Stimulated activated naive CD4-positive, alpha-beta T cell treated with Interleukin-2 at 50 U/mL for 16 hours (primary cell): ENCODE measurements at regions not wholly inside any gene's neighbourhood (a gene's known extent, or its start where the extent isn't known, plus 50 kb on each side); places are given as distances from the start of the nearest gene placed in this dataset.

Source experiments
- DNase-seq: peaks from one replicate; lab custom pipeline; 2025; lab: John Stamatoyannopoulos, UW

- no peak for DNase-seq
Observed at GRCh38 chr9:21564175-21564574, 82.1 kb upstream of the IFNE start.

DNA sequence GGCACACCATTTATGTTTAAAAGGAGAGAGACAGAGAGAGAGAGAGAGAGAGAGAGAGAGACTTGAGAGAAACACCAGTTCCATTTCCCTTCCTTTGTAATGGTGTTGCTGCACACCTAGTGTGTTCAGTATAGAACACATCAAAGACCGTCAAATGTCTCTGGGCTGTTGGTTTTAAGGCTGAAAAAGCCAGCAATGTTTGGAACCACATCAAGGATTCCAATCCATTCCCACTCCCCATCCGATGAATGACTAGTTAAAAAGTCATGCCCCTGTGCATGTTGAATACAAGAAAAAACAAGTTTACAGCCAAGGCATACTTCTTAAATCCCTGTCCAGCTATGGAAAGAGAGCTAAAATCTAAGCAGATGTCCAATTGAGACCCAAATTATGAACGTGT lies 83.0 kb upstream of the IFNE start:
- no peak for DNase-seq

DNA sequence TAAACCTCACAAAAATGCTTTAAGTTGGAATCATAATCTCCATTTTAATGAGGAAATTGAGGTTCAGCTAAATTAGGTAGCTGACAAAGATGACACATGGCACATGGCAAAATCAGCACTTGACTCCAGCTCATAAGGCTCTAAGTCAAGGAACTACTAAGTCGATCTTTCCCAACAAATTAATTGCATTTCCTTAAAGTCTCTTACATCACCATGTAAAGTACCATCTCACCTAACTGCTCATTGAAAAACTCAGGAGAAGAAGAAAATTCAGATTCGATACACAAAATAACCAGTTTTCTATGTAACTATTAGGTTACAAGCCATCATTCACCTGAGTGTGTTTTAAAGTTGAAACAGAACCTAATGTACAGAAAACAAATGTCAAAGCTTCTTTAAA lies 85.8 kb upstream of the IFNE start:
- no peak for DNase-seq

GRCh38 chr9:21568484-21568883 lies 86.4 kb upstream of the IFNE start:
- no peak for DNase-seq

- DNase-seq = no peak
Observed at GRCh38 chr9:21569721-21570120, 87.6 kb upstream of the IFNE start.

- DNase-seq = no peak
Observed at GRCh38 chr9:21570643-21571275, 88.6 kb upstream of the IFNE start.

GRCh38 chr9:21574261-21574660 lies 92.1 kb upstream of the IFNE start:
- no peak for DNase-seq

- DNase-seq = peak; percentile 1
Observed at GRCh38 chr9:21576331-21577189, 94.4 kb upstream of the IFNE start.

- DNase-seq = peak; percentile 3
Observed at GRCh38 chr9:21579247-21579671, 97.1 kb upstream of the IFNE start.

- no peak for DNase-seq
Observed at GRCh38 chr9:21579743-21580142, 97.6 kb upstream of the IFNE start.

DNA sequence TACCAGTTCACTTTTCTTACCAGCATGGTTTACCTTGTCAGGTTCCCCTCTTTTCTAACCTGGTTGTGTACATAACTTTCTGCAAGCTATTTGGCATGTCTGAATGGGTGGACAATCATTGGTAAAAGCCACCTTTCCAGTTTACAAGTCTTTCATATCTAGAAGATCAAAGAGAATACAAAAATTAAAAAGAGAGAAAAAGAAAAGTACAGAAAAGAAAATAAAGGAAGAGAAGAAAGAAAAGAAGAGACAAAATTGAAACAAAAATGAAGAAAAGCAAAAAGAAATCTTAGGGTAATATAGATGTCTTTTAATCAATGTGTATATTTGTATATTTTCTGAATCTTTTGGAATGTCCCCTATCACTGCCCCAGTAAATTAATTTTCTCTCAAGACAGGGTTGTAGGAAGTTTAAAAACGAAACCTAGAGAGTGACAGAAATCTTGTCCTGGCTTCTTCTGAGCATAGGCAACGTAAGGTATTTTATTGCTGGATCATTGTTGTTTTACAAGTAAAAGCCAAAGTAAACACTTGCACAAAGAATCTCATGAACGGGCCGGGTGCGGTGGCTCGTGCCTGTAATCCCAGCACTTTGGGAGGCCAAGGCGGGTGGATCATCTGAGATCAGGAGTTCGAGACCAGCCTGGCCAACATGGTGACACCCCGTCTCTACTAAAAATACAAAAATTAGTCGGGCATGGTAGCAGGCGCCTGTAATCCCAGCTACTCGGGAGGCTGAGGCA lies 98.7 kb upstream of the IFNE start:
- no peak for DNase-seq

DNA sequence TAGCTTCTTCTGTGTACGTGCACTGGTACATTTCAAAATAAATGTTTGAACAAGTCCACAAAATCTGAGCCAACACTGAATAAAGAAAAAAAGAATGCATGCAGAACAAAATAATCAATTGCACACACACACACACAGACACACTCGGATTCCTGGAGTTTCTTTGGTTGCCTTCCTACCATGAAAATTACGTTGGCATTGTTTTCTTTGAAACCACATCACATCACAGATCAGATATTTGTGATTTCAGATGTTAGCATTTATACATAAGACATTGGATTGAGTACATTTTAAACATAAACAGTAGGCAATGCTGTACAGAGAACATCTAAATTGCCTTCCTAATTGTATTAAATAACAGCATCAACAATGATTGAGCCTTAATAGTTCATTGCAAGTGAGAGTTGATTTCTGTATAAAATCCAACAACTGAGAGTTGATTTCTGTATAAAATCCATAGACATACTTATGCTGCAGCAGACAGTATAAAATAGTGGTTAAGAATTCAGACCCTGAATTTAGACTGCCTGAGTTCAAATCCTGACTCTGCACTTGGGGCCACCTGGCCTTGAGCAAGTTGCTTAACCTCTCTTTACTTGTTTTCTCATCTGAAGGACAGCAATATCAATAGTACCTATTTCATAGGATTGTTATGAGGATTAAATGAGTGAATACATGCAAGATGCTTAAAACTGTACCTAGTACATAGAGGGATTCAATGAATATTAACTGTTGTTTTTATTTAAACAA lies 101.7 kb upstream of the IFNE start:
- DNase-seq = no peak

DNA sequence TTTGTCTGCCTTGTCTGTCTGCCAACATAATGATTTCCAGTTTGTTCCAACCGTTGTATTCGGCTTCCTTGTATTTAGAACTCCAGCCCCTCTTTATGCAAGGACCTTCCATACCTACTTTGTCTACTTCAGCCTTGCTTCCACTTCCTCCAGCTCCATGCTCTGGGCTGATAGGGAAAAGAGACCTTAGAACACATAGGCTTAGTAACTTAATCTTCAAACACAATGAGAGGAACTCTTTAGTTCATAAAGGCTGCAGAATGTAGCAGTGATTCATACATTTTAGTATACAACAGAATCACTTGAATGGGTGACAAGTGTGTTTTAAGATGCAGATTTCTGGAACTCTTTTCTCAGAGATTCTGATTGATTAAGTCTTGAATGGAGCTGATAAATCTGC lies 102.8 kb upstream of the IFNE start:
- no peak for DNase-seq

- DNase-seq = no peak
Observed at GRCh38 chr9:21585756-21586752, 103.9 kb upstream of the IFNE start.

DNA sequence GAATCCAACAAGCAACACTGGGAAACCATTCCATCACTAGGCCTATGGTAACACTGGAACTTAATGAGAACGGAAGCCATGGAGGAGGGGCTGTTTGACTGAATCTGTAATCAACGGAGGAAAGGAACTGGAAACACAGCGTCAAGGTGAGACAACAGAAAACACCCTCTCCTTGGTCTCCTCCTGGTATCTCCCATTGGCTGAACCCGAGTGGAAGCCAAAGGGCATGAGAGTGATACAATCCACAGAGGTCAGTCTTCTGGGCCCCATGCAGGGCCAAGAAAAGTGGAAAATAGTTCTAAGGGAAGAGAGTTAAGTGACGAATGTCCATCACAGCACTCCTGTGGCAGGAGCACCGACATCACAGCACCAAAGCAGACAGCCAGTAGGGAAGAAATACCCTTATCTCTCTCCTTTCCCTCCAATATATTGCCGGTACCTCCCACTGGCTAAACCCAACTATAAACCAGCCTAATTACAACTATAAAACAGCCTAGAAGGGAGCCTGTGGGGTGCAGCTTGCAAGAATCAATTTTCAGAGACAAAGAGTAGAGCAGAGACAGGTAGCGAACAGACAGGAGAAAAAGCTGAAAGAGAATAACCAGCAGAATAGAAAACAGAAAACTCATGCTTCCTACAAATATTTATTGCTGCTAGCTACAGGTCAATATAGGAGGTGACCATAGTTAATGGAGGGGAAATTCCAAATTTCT lies 107.4 kb upstream of the IFNE start:
- no peak for DNase-seq

GRCh38 chr9:21590058-21590996 lies 108.2 kb upstream of the IFNE start:
- no peak for DNase-seq

GRCh38 chr9:21591221-21592062 lies 109.3 kb upstream of the IFNE start:
- DNase-seq = peak; percentile 37

- DNase-seq = no peak
Observed at GRCh38 chr9:21592063-21592338, 109.9 kb upstream of the IFNE start.
